ENCODE measurements at regions not wholly inside any gene's neighbourhood (a gene's known extent, or its start where the extent isn't known, plus 50 kb on each side); places are given as distances from the start of the nearest gene placed in this dataset.

DNA sequence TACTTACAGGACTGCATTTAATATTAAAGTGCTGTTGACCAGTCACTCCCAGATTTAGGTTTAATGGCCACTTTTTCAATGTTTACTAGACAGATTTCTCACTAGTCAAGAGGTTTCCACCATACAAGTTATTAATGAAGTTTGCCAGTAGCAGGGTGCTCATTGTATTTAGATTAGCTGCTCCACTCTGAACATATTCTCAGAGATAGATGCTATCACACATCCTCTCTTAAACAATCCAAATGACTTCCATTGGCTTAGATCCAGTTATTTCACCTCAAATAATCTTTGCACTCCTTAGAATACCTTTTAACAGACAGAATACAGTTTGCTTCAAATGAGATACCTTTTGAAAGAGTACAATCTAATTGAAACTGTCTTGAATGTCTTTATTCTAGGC, 276.1 kb downstream of the HDGFL1 start:
- no peak overlapping the region for H3K4me3 ChIP-seq (ENCODE audit: low read length)
- no peak overlapping the region for H3K4me2 ChIP-seq (ENCODE audit: low read length)
- no peak overlapping the region for H3K9ac ChIP-seq (ENCODE audit: low read length)
- H3K79me2 ChIP-seq (replicated peaks; ENCODE audit: insufficient read depth, low read length): no peaks in the 10 kb centered on the region
- no peaks in the 10 kb centered on the region for H4K20me1 ChIP-seq (ENCODE audit: insufficient read depth)
- H3K36me3 ChIP-seq (ENCODE audit: insufficient read depth, low read length): no peaks in the 10 kb centered on the region
- H3K27ac ChIP-seq (ENCODE audit: low read length): no peak overlapping the region
- H3K27me3 ChIP-seq (ENCODE audit: insufficient read depth, low read depth, low read length): no peaks in the 10 kb centered on the region
- no peaks in the 10 kb centered on the region for H3K9me3 ChIP-seq (ENCODE audit: low read length)
- no peak for TF ChIP-seq RAD21 (conservative IDR thresholded peaks at IDR 0.05)
- TF ChIP-seq EZH2 (IDR thresholded peaks at IDR 0.05; ENCODE audit: borderline replicate concordance, insufficient read depth, low read length, poor library complexity, severe bottlenecking): no peak
- TF ChIP-seq, protein P1, sequence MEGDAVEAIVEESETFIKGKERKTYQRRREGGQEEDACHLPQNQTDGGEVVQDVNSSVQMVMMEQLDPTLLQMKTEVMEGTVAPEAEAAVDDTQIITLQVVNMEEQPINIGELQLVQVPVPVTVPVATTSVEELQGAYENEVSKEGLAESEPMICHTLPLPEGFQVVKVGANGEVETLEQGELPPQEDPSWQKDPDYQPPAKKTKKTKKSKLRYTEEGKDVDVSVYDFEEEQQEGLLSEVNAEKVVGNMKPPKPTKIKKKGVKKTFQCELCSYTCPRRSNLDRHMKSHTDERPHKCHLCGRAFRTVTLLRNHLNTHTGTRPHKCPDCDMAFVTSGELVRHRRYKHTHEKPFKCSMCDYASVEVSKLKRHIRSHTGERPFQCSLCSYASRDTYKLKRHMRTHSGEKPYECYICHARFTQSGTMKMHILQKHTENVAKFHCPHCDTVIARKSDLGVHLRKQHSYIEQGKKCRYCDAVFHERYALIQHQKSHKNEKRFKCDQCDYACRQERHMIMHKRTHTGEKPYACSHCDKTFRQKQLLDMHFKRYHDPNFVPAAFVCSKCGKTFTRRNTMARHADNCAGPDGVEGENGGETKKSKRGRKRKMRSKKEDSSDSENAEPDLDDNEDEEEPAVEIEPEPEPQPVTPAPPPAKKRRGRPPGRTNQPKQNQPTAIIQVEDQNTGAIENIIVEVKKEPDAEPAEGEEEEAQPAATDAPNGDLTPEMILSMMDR (IDR thresholded peaks at IDR 0.05; ENCODE audit: poor library complexity, severe bottlenecking): no peak
- no peak for TF ChIP-seq TAF1 (IDR thresholded peaks at IDR 0.05; ENCODE audit: low read depth)
- no peak for TF ChIP-seq EP300 (conservative IDR thresholded peaks at IDR 0.05; ENCODE audit: poor library complexity, severe bottlenecking)
- TF ChIP-seq, protein P2, sequence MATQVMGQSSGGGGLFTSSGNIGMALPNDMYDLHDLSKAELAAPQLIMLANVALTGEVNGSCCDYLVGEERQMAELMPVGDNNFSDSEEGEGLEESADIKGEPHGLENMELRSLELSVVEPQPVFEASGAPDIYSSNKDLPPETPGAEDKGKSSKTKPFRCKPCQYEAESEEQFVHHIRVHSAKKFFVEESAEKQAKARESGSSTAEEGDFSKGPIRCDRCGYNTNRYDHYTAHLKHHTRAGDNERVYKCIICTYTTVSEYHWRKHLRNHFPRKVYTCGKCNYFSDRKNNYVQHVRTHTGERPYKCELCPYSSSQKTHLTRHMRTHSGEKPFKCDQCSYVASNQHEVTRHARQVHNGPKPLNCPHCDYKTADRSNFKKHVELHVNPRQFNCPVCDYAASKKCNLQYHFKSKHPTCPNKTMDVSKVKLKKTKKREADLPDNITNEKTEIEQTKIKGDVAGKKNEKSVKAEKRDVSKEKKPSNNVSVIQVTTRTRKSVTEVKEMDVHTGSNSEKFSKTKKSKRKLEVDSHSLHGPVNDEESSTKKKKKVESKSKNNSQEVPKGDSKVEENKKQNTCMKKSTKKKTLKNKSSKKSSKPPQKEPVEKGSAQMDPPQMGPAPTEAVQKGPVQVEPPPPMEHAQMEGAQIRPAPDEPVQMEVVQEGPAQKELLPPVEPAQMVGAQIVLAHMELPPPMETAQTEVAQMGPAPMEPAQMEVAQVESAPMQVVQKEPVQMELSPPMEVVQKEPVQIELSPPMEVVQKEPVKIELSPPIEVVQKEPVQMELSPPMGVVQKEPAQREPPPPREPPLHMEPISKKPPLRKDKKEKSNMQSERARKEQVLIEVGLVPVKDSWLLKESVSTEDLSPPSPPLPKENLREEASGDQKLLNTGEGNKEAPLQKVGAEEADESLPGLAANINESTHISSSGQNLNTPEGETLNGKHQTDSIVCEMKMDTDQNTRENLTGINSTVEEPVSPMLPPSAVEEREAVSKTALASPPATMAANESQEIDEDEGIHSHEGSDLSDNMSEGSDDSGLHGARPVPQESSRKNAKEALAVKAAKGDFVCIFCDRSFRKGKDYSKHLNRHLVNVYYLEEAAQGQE (IDR thresholded peaks at IDR 0.05; ENCODE audit: borderline replicate concordance): no peak
- no peak for TF ChIP-seq SMC3 (conservative IDR thresholded peaks at IDR 0.05; ENCODE audit: poor library complexity)
- no peak for TF ChIP-seq MXI1 (conservative IDR thresholded peaks at IDR 0.05; ENCODE audit: poor library complexity, severe bottlenecking)
- TF ChIP-seq POLR2AphosphoS5 (IDR thresholded peaks at IDR 0.05): no peak
- no peak overlapping the region for H2AFZ ChIP-seq (ENCODE audit: low read depth, low read length)
- H3F3A ChIP-seq (ENCODE audit: insufficient read depth, low read length, poor library complexity, severe bottlenecking): no peaks in the 10 kb centered on the region
- no peaks in the 10 kb centered on the region for H3K9me2 ChIP-seq (ENCODE audit: insufficient read depth, low read length)

DNA sequence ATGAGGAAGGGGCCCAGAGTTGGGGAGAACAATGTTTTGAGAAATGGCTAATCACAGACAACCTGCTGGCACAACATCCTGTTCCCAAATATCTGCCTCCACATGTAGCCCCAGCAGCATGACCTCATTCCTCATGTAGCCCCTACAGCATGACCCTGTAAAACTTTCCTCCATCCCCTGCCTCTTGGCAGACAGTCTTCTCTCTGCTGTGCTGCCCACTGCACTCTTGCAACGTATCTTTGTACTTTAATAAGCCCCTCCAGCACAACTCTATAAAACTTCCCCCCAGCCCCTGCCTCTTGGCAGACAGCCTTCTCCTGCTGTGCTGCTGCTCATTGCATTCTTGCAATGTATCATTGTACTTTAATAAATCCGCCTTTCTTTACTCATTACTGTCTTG, 278.8 kb downstream of the HDGFL1 start:
- Histone ChIP-seq H3K36me3 (ENCODE audit: insufficient read depth, low read length) (no peaks in the 10 kb centered on the region), H3K79me2 (replicated peaks; ENCODE audit: insufficient read depth, low read length) (no peaks in the 10 kb centered on the region), H4K20me1 (ENCODE audit: insufficient read depth) (no peaks in the 10 kb centered on the region), H2AFZ (ENCODE audit: low read depth, low read length) (no peak overlapping the region), H3K9me2 (ENCODE audit: insufficient read depth, low read length) (no peaks in the 10 kb centered on the region), H3K4me3 (ENCODE audit: low read length) (no peak overlapping the region), H3K9ac (ENCODE audit: low read length) (no peak overlapping the region), H3K27ac (ENCODE audit: low read length) (no peak overlapping the region), H3F3A (ENCODE audit: insufficient read depth, low read length, poor library complexity, severe bottlenecking) (no peaks in the 10 kb centered on the region), H3K9me3 (ENCODE audit: low read length) (no peaks in the 10 kb centered on the region), H3K4me2 (ENCODE audit: low read length) (no peak overlapping the region), H3K27me3 (ENCODE audit: insufficient read depth, low read depth, low read length) (no peaks in the 10 kb centered on the region)
- TF ChIP-seq, protein P2 (IDR thresholded peaks at IDR 0.05; ENCODE audit: borderline replicate concordance): no peak

Measured in neural cell (in vitro differentiated cells).